ENCODE measurements at regions not wholly inside any gene's neighbourhood (a gene's known extent, or its start where the extent isn't known, plus 50 kb on each side); places are given as distances from the start of the nearest gene placed in this dataset.

- FAIRE-seq, result no peak
- DNase-seq (ENCODE audit: extremely low spot score, insufficient read length, low read depth), result no peak
Measured at GRCh38 chr5:156253130-156253529, 73.8 kb upstream of the SGCD start.

DNA sequence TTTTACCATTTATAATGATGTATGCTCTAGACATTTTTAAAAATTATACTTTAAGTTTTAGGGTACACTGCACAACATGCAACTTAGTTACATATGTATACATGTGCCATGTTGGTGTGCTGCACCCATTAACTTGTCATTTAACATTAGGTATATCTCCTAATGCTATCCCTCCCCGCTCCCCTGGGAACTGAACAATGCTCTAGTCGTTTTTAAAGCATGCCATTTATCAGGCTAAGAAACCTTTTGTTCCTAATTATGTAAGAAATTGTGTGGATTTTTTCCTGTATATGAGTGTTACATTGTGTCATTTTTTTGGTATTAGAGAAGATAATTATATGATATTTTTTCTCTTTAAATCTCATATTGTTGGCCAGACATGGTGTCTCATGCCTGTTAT lies 72.8 kb upstream of the SGCD start:
- FAIRE-seq, result no peak
- DNase-seq (ENCODE audit: extremely low spot score, insufficient read length, low read depth), result no peak

- DNase-seq (ENCODE audit: extremely low spot score, insufficient read length, low read depth), result no peak
- FAIRE-seq, result no peak
Measured at GRCh38 chr5:156256642-156257041, 70.3 kb upstream of the SGCD start.

DNA sequence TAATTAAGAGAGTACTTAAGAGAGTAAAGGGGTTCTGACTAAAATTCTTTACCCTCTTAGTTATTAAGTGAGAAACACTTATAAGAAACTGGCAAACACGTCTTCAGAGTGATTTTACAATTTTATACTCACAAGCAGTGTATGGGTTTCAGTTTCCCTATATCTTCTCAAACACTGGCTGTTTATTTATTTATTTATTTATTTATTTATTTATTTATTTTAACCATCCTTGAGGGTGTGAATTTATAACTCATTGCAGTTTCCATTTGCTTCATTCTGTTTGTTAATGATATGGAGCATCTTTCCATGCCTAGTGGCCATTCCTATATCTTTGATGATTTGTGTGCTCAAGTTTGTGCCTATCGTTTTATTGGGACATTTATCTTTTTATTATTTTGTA lies 68.0 kb upstream of the SGCD start:
- no peak for FAIRE-seq
- no peak for DNase-seq (ENCODE audit: extremely low spot score, insufficient read length, low read depth)

- FAIRE-seq, result no peak
- no peak for DNase-seq (ENCODE audit: extremely low spot score, insufficient read length, low read depth)
Measured at GRCh38 chr5:156259618-156260017, 67.3 kb upstream of the SGCD start.

- FAIRE-seq (no peak), DNase-seq (ENCODE audit: extremely low spot score, insufficient read length, low read depth) (no peak)
Measured at GRCh38 chr5:156261275-156261939, 65.6 kb upstream of the SGCD start.

GRCh38 chr5:156271569-156271968 lies 55.4 kb upstream of the SGCD start:
- DNase-seq (ENCODE audit: extremely low spot score, insufficient read length, low read depth) (no peak), FAIRE-seq (no peak)

GRCh38 chr5:156272139-156272538 lies 54.8 kb upstream of the SGCD start:
- DNase-seq (ENCODE audit: extremely low spot score, insufficient read length, low read depth) (no peak), FAIRE-seq (no peak)

GRCh38 chr5:156273325-156273724 lies 53.6 kb upstream of the SGCD start:
- DNase-seq (ENCODE audit: extremely low spot score, insufficient read length, low read depth) (no peak), FAIRE-seq (no peak)

DNA sequence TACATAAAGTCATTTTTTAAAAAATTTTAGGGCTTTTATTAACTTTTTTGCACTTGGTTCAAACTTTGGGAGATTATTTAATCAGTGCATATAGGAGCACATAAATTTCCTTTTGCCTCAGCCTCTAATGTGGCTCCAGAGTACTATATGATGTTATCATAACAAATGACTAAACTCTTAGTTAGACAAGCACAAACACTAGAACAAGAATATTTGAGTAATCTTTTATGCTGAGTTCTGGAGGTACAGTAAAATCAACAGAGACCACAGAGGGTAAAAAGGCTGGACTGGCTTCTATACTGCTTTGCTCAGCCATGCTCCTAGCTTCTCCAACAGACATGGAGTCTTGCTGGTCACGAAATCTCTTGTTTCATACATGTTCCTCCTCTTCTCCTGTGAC lies 52.5 kb upstream of the SGCD start:
- DNase-seq (ENCODE audit: extremely low spot score, insufficient read length, low read depth) (no peak), FAIRE-seq (no peak)
